Ovary (tissue), 3 donors: ENCODE measurements at regions not wholly inside any gene's neighbourhood (a gene's known extent, or its start where the extent isn't known, plus 50 kb on each side); places are given as distances from the start of the nearest gene placed in this dataset.

Source experiments
- POLR2A ChIP-seq: fragments of 450-650 bp; IDR thresholded peaks from one replicate; pipeline ENCODE4 v1.6.1; 2017; ENCODE audit warnings: antibody characterized with exemption, mild to moderate bottlenecking, moderate library complexity
- TF ChIP-seq, protein P1 (sequence below), 3 donors: fragments of 450-650 bp in 2 of 3; fragments of 200-600 bp in 1 of 3; IDR thresholded peaks; one replicate each; pipeline versions ENCODE4 v1.5.1 to v1.8.0; 2016 to 2022; ENCODE audit warnings: antibody characterized with exemption in 3 of 3, mild to moderate bottlenecking in 1 of 3
- donor health status: DM: no; HTN: no; CAD: no.

DNA sequence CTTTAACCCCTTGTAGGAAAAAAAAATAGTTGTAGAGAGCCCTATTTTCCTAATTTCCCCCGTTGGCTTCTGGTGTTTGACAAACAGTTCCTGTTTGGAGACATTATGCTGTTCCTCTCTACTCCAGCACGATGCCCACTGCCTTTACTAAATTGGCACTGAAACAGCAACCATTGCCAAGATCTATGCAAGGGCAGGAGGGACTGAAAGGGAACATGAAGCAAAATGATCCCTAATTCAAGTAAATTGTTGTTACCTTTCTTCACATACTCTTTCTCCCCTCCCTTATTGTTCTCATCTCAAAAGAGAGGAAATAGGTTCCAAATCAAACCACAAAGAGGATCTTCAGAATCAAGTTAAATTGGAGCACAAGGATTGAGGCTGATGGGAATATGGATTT is 764.1 kb upstream of the MMS22L start:
- TF ChIP-seq, protein P1, sequence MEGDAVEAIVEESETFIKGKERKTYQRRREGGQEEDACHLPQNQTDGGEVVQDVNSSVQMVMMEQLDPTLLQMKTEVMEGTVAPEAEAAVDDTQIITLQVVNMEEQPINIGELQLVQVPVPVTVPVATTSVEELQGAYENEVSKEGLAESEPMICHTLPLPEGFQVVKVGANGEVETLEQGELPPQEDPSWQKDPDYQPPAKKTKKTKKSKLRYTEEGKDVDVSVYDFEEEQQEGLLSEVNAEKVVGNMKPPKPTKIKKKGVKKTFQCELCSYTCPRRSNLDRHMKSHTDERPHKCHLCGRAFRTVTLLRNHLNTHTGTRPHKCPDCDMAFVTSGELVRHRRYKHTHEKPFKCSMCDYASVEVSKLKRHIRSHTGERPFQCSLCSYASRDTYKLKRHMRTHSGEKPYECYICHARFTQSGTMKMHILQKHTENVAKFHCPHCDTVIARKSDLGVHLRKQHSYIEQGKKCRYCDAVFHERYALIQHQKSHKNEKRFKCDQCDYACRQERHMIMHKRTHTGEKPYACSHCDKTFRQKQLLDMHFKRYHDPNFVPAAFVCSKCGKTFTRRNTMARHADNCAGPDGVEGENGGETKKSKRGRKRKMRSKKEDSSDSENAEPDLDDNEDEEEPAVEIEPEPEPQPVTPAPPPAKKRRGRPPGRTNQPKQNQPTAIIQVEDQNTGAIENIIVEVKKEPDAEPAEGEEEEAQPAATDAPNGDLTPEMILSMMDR (IDR thresholded peaks at IDR 0.05) = no peak
- no peak for TF ChIP-seq POLR2A
